Activated CD8-positive, alpha-beta memory T cell treated with anti-CD3 and anti-CD28 coated beads for 36 hours (primary cell): ENCODE measurements at regions not wholly inside any gene's neighbourhood (a gene's known extent, or its start where the extent isn't known, plus 50 kb on each side); places are given as distances from the start of the nearest gene placed in this dataset.

Source experiments
- CTCF ChIA-PET: fragments of 350-600 bp; sonication (Branson Sonifier 250); formaldehyde crosslinking; loops from one replicate; lab custom pipeline; 2021; ENCODE audit warnings: antibody characterized with exemption; lab: Charles Lee
- POLR2A ChIA-PET: fragments of 350-600 bp; sonication (Branson Sonifier 250); formaldehyde crosslinking; loops from one replicate; lab custom pipeline; 2021; ENCODE audit warnings: antibody characterized with exemption; lab: Charles Lee

- POLR2A ChIA-PET: no interaction called here
- CTCF ChIA-PET: no interaction called here
Measured at GRCh38 chr14:104315625-104316024, 177.2 kb downstream of the KIF26A start.

GRCh38 chr14:104316121-104316722 lies 177.8 kb downstream of the KIF26A start:
- CTCF ChIA-PET: no interaction called here
- POLR2A ChIA-PET: no interaction called here

GRCh38 chr14:104316723-104317491 lies 178.5 kb downstream of the KIF26A start:
- CTCF ChIA-PET: no interaction called here

GRCh38 chr14:104317492-104317805 lies 179.1 kb downstream of the KIF26A start:
- POLR2A ChIA-PET: no interaction called here
- CTCF ChIA-PET: no interaction called here

More at GRCh38 chr14:104316723-104317491, 178.5 kb downstream of the KIF26A start:
- POLR2A ChIA-PET: no interaction called here

DNA sequence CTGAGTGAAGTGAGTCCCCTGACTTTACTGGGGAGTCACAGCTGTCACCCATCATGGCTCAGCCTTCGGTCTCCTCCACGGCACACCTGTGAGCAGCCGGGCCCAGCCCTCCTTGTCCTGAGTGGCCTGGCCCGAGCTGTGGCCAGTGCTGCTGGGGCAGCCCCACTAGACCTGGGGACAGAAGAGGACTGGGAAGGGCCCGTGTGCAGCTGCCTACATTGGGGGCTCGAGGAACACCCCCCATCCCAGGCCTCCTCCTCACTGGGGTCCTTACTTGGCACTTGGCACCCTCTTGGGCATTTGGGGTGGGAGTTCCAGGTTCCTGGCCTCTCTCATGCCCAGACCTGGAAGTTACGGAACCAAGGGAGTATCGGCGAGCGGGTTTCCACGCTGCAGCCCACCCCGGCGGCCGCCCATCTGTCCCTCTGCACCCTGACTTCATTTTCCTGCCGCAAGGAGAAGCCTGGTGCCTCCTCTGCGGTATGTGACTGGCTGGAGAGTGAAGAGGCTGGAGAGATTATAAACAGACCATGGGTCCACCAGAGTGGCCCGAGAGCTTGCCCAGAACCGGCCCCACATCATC lies 179.7 kb downstream of the KIF26A start:
- CTCF ChIA-PET: no interaction called here
- POLR2A ChIA-PET: no interaction called here

DNA sequence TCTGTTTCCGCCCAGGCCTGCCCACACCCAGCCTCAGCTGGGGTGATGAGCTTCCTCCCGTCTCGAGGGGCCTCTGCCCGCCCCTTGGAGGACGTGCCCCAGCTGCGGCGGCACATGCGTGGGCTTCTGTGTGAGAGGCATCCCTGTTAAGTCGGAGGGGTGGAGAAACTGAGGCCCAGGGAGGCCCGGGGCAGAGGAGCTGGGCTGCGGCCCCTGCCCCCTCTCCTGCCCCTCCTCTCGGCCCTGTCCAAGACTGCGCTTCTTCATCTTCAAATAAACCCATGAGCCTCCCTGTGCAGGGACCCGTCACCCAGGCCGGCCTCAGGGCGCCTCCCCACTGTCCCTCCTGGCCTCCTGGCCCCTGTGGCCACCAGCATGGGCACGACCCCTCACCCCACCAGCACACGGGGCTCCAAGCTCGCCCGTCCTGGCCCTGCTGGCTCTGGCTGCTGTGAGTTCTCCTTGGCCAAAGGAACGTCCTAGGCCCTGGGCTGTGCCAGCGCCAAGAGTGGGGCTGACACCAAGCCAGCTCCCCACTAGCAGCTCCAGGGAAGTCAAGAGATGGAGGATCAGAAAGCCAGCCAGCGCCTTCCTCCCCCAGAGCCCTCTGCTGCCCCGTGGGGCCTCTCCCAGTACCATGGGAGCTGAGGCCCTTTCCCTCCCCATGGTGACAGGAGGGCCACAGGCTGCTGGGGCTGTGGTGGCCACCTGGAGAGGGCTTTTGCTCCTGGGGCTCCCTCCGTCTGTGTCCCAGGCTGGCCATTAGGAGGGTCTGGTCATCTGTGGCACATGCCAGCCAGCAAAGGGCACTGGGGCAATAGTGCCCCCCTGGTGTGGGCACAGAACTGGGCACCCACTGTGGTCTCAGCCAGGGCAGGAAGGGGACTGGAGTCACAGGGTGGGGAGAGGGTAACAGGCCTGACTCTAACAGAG lies 180.4 kb downstream of the KIF26A start:
- CTCF ChIA-PET: no interaction called here
- POLR2A ChIA-PET: no interaction called here

DNA sequence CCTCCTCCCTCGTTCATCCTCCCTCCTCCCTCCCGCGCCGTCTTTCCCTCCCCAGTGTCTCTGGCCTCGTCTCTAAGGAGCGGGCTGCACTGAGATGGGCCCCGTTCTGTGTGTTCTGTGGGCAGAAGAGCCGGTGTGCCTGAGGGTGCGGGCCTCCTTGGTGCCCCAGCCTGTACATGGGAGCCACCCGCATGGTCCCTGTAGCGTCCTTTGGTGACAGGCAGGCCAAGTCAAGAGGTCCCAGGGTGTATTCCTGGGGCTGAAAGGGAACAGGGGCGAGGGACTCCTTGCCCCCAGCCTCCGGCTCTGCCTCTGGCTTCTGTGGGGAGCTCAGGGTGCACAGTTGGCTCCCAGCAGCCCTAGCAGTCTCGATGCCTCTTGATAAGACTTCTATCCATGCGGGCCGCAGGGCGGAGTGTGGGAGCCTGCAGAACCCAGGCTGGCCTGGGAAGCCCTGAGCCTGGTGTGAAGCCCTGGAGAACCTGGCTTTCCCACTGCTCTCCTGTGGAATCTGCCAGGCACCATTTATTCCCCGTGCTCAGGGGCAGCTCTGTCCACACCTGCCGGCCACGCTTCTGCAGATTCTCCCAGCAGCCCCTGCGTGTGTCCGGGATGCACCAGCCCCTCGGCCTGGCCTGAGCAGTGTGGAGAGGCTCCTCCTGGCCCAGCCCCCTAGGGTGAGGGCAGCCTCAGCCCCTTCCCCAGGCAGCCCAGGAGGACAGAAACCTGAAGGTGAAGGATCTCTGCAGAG lies 181.3 kb downstream of the KIF26A start:
- CTCF ChIA-PET: no interaction called here

DNA sequence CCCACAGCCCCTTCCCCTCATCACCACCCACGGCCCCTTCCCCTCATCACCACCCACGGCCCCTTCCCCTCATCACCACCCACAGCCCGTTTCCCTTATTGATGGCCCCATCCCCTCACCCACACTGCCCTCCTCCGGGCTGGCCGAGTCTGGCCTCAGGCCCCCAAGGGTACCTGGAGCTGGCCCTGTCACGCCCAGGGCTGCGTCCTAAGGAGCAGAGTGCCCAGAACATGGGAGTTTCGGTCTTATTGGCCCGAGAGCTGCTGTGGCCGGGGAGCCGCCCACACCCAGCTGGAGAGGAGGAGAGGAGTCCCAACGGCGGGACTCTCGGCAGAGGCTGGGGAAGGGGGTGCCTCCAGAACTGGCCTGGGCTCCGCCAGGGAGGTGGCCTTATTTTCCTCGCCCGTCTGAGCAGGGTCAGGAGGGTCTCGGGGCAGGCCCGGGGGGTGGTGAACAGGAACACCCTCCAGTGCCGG lies 182.3 kb downstream of the KIF26A start:
- CTCF ChIA-PET: no interaction called here
- POLR2A ChIA-PET: no interaction called here

More for the DNA sequence above, 181.3 kb downstream of the KIF26A start:
- POLR2A ChIA-PET: no interaction called here

DNA sequence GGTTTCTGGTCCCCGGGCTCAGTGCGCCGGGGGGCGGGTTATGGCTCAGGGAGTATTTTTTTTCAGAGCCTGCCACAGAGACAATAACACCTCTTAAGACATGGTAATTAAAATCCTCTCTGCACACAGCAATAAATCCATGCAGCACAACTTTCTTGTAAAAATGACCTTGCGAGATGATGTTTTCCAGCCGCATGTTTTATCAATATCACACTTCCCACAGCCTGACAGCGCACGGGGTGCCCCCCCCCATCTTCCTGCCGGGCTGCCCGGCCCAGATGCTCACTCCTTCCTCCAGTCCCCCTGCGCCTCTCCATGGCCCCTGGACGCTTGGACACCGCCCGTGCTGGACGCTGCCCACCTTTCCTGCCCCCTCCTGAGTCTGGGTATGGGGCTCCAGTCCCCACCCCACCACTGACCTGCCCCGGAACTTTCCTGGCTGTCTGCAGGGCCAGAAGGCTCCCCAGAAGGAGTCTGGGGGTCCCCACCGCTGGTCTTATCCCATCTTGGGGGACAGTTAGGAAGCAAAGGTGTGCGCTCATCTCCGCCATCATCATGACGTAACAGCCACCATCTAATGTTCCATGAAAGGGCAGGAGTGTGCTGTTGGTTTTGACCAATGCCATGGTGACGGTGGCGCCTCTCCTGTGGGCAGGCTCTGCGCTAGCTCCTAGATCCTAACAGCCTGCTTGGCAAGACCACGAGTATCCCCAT lies 182.9 kb downstream of the KIF26A start:
- CTCF ChIA-PET: no interaction called here
- POLR2A ChIA-PET: no interaction called here

- ChIA-PET CTCF (no interaction called here), POLR2A (no interaction called here)
Measured at GRCh38 chr14:104321802-104322130, 183.4 kb downstream of the KIF26A start.

GRCh38 chr14:104322531-104323366 lies 184.4 kb downstream of the KIF26A start:
- POLR2A ChIA-PET: no interaction called here
- CTCF ChIA-PET: no interaction called here

DNA sequence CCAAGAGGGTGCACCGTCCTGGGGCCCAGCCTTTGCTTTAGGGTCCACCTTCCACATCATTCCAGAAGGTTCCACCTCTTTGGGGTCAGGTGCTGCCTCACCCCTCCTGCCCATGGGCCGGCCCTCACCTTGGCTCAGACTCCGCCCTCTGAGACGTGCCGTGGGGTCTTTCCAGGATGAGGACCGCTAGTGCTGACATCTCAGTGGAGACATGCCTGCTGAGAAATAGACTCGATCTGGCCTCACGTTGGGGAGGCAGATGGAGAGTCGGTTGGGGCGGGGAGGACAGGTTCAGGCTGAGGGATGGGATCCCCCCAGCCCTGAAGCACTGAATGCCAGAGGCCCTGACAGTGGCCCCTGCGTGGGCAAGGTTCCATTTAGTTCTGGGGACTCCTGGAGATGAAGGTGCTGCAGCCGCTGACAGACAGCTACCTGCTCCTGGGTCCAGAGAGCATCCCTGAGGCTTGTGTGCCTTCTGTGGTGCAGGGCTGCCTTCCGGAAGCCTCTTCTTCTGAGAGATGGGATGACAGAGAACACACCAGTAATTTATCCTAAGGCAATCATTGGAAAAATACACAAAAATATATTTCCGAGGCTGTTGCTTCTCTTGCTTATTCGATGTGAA lies 185.3 kb downstream of the KIF26A start:
- CTCF ChIA-PET: no interaction called here
- POLR2A ChIA-PET: no interaction called here

DNA sequence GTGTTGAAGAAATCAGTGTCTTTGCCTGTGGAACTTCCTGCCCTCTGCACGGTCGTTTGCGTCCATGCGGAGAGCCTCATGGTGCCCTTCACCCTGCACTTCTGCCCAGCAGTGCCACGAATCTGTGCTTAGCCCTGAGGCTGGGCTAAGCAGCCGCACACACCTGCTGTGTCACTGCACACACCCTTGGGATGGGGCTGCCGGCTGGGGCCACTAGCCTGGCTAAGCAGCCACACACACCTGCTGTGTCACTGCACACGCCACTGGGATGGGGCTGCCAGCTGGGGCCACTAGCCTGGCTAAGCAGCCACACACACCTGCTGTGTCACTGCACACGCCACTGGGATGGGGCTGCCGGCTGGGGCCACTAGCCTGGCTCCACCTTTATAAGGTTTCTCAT lies 188.5 kb downstream of the KIF26A start:
- CTCF ChIA-PET: no interaction called here
- POLR2A ChIA-PET: no interaction called here

DNA sequence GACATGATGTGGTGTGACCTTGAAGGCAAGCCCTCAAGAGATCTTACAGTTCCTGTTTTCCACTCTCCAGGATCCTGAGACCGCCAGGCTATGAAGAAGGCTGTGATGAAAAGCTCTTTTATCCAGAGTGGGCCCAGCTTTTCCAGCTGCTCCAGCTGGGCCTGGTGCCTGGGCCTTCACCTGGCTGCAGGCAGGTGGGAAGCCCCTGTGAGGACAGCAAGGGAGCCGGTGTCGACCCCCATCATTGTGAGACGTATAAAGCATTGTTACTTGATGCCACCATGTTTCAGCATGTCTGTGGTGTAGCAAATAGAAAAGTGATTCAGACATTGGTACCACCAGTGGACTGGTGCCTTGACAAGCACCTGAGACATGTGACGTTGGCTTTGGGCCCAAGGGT lies 190.2 kb downstream of the KIF26A start:
- CTCF ChIA-PET: no interaction called here
- POLR2A ChIA-PET: no interaction called here

DNA sequence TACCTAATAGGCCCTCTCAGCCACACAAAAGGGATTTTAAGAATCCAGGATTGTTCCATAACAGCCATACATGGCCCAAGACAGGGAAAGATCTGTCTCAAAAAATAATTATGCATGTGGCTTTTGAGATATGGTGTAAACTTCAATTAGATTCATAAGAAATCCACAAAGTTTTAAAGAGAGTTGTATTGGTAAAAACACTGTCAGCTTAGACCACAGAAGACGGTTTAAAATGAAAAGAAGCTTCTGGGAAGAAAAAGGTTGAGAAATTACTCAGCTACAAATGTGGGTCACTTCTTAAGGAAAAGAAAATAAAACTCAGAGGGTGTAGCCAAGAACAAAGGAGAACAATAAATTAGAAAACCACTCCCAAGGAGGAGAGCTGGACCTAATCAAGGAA lies 191.4 kb downstream of the KIF26A start:
- CTCF ChIA-PET: no interaction called here
- POLR2A ChIA-PET: no interaction called here

DNA sequence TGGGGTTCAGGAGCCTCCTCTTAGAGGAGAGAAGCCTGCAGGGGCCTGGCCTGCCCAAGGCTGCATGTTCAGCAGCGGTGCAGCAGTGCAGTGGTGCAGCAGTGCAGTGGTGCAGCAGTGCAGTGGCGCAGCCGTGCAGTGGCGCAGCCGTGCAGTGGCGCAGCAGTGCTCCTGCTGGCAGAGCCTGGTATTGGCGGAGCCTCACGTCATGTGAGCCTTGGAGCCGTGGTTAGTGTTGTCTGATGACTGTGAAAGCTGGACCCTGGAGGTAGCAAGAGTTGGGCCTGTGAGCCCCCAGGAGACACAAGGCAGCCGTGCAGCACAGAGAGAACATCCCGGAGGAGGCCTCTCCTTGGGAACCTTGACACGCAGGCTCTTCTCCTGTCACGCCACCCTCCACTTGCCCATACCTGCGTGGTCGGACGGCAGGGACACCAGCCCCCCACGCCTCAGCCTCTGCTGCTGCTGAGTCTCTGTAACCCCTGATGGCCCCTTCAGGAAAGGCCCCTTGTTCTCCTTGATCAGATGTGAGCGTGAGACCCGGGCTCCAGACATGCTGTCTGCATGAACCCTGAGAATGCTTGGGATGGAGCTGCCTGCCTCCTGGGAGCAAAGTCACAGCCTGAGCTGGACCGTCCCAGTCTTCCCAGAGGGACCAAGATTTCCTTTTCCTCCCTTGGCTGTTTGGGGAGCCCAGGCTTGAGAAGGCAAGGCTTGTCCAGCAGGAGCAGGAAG lies 193.7 kb downstream of the KIF26A start:
- CTCF ChIA-PET: no interaction called here
- POLR2A ChIA-PET: no interaction called here
